ENCODE measurements at regions not wholly inside any gene's neighbourhood (a gene's known extent, or its start where the extent isn't known, plus 50 kb on each side); places are given as distances from the start of the nearest gene placed in this dataset.
"Not testable (repeated sequence)": the region's sequence is repeated elsewhere in the genome, so short reads cannot be mapped to it uniquely, and the experiment has no call there.

DNA sequence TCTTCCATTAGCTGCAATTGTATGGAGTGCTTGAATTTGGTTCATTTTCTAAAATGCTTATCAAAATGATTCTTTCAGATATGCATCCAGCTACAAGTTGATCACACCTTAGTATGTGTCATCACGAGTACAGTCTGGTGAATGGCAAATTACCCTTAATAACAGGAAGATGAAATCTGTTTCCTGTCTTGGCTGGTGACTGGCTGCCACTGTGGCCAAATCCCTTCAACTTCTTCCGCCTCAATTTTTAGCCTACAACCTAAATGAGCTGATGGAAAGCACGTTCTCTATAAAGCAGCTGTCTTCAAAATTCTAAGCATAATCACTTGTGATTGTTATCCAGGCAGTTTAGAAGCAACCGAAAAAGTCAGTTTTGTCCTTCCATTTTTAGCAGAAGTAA, 387.1 kb upstream of the NECTIN3 start:
- H3K9me3 ChIP-seq = no peaks in the 10 kb centered on the region
- TF ChIP-seq, protein P1, sequence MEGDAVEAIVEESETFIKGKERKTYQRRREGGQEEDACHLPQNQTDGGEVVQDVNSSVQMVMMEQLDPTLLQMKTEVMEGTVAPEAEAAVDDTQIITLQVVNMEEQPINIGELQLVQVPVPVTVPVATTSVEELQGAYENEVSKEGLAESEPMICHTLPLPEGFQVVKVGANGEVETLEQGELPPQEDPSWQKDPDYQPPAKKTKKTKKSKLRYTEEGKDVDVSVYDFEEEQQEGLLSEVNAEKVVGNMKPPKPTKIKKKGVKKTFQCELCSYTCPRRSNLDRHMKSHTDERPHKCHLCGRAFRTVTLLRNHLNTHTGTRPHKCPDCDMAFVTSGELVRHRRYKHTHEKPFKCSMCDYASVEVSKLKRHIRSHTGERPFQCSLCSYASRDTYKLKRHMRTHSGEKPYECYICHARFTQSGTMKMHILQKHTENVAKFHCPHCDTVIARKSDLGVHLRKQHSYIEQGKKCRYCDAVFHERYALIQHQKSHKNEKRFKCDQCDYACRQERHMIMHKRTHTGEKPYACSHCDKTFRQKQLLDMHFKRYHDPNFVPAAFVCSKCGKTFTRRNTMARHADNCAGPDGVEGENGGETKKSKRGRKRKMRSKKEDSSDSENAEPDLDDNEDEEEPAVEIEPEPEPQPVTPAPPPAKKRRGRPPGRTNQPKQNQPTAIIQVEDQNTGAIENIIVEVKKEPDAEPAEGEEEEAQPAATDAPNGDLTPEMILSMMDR (IDR thresholded peaks at IDR 0.05) = no peak
- no peak for TF ChIP-seq POLR2A (IDR thresholded peaks at IDR 0.05)
- H3K27ac ChIP-seq = no peak overlapping the region
- no peaks in the 10 kb centered on the region for H3K4me1 ChIP-seq
- no peaks in the 10 kb centered on the region for H3K27me3 ChIP-seq
- H3K4me3 ChIP-seq = no peak overlapping the region
- no peaks in the 10 kb centered on the region for H3K36me3 ChIP-seq
- no peak for DNase-seq

- no peak for DNase-seq
- no peak overlapping the region for H3K4me3 ChIP-seq
- TF ChIP-seq, protein P1 (IDR thresholded peaks at IDR 0.05) = no peak
- no peak for TF ChIP-seq POLR2A (IDR thresholded peaks at IDR 0.05)
- H3K27ac ChIP-seq = no peak overlapping the region
- H3K27me3 ChIP-seq = no peaks in the 10 kb centered on the region
- no peaks in the 10 kb centered on the region for H3K4me1 ChIP-seq
- no peaks in the 10 kb centered on the region for H3K36me3 ChIP-seq
- no peaks in the 10 kb centered on the region for H3K9me3 ChIP-seq
These were observed 386.0 kb upstream of the NECTIN3 start for GRCh38 chr3:110685630-110686029.

DNA sequence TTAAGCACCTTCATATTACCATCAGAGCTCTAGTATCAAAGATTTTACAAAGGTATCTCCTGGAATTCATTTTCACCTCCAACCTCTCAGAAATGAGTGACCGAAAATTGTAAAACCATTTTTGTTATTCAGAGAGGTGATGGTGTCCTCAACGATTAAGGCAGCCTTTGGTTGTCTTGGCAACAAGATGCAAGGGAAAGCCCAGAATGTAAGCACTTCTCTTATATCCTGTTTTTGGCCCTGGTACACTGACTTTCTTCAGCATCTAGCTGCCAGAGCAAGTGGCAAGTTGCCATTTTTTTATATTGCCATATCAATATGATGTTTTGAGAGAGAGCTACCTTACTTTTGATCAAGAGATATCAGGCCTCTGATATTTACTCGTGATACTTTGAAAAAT, 384.9 kb upstream of the NECTIN3 start:
- H3K27me3 ChIP-seq = no peaks in the 10 kb centered on the region
- no peaks in the 10 kb centered on the region for H3K9me3 ChIP-seq
- TF ChIP-seq, protein P1 (IDR thresholded peaks at IDR 0.05) = no peak
- no peak for TF ChIP-seq POLR2A (IDR thresholded peaks at IDR 0.05)
- H3K36me3 ChIP-seq = no peaks in the 10 kb centered on the region
- H3K4me1 ChIP-seq = no peaks in the 10 kb centered on the region
- H3K4me3 ChIP-seq = no peak overlapping the region
- no peak overlapping the region for H3K27ac ChIP-seq
- no peak for DNase-seq

DNA sequence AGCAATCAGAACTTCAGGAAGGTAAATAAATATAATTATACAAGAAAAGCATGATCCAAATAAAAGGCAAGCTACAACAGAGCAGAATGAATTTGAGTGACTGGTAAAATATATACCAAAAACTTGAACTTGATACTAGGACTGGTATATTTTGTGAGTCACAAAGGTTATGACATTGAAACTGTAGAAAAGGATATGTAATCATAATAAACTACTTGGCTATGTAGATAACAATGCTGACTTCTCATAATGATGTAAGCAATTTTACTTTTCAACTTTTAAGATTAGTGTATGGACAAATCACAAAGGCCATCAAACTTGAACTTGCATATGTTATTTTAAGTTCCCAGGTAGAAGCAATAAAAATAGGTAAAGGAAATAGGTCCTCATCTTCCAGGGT, 384.5 kb upstream of the NECTIN3 start:
- Histone ChIP-seq H3K27ac (no peak overlapping the region), H3K36me3 (no peaks in the 10 kb centered on the region), H3K9me3 (no peaks in the 10 kb centered on the region), H3K27me3 (no peaks in the 10 kb centered on the region), H3K4me1 (no peaks in the 10 kb centered on the region), H3K4me3 (no peak overlapping the region)
- TF ChIP-seq, protein P1 (IDR thresholded peaks at IDR 0.05) = no peak
- no peak for TF ChIP-seq POLR2A (IDR thresholded peaks at IDR 0.05)
- DNase-seq = no peak

DNA sequence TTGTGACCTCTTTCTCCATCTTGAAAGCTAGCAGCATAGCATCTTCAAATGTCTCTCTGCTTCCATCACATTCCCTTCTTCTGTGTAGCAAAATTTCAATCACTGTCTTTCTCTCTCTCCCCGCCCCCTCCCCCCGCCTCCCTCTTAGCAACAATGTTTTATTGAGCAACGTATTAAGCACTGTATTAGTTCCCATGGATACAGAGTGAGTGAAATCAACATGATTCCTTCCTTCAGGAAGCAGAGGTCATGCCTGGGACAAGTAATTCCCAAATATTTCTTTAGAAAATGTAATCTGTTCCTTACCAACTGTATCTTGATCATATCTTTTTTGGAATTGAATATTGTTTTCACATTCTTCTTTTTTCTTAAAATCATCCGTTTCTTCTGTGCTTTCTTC, 373.7 kb upstream of the NECTIN3 start:
- Histone ChIP-seq H3K9me3 (no peaks in the 10 kb centered on the region), H3K27ac (peak overlapping the region in 1 of 4 donors; percentile 23), H3K4me1 (no peaks in the 10 kb centered on the region), H3K36me3 (no peaks in the 10 kb centered on the region), H3K27me3 (no peaks in the 10 kb centered on the region), H3K4me3 (no peak overlapping the region)
- DNase-seq = no peak
- TF ChIP-seq POLR2A (IDR thresholded peaks at IDR 0.05) = no peak
- TF ChIP-seq, protein P1 (IDR thresholded peaks at IDR 0.05) = no peak

GRCh38 chr3:110704332-110704731, 367.3 kb upstream of the NECTIN3 start:
- H3K4me1 ChIP-seq, H3K36me3 ChIP-seq, DNase-seq, H3K27ac ChIP-seq, H3K9me3 ChIP-seq, H3K4me3 ChIP-seq, H3K27me3 ChIP-seq: not testable (repeated sequence)

All from Peyer's patch (tissue), 4 donors.